MCF 10A (cell line): ENCODE measurements at regions not wholly inside any gene's neighbourhood (a gene's known extent, or its start where the extent isn't known, plus 50 kb on each side); places are given as distances from the start of the nearest gene placed in this dataset.

Experiments
- BruUV-seq: library from RNA; stranded (reverse); fragments of 400-500 nt; replicated peaks from 2 replicates; lab custom pipeline; 2021; lab: Mats Ljungman, UMichigan
- CTCF ChIA-PET: fragments of 300-600 bp; sonication (Branson Sonifier 250); formaldehyde crosslinking; extraction: SDS; loops from one replicate; lab custom pipeline; 2021; ENCODE audit warnings: antibody characterized with exemption, inconsistent platforms; lab: Yijun Ruan, JAX
- POLR2A ChIA-PET: fragments of 300-600, 350-650 bp; sonication (Branson Sonifier 250); formaldehyde crosslinking; extraction: SDS; loops from one replicate; lab custom pipeline; 2020; ENCODE audit warnings: antibody characterized with exemption, inconsistent platforms; lab: Yijun Ruan, JAX
- DNase-seq: peaks from one replicate; pipeline ENCODE4 v3.0.0-alpha.2; 2018; ENCODE audit not compliant: unreplicated experiment
- H3K27ac Mint-ChIP-seq: one replicate; pipeline ENCODE4 v1.8.0; 2022; ENCODE audit warnings: mild to moderate bottlenecking, low read depth, mixed read lengths; ENCODE audit not compliant: unreplicated experiment
- H3K27me3 Mint-ChIP-seq: one replicate; pipeline ENCODE4 v1.8.0; 2022; ENCODE audit warnings: mixed read lengths; ENCODE audit not compliant: insufficient read depth, unreplicated experiment
- H3K36me3 Mint-ChIP-seq: one replicate; pipeline ENCODE4 v1.8.0; 2022; ENCODE audit warnings: mild to moderate bottlenecking, moderate library complexity, mixed read lengths; ENCODE audit not compliant: insufficient read depth, unreplicated experiment
- H3K4me1 Mint-ChIP-seq: one replicate; pipeline ENCODE4 v1.8.0; 2022; ENCODE audit warnings: mixed read lengths; ENCODE audit not compliant: insufficient read depth, unreplicated experiment
- H3K4me3 Mint-ChIP-seq: one replicate; pipeline ENCODE4 v1.8.0; 2022; ENCODE audit warnings: mild to moderate bottlenecking, moderate library complexity, mixed read lengths; ENCODE audit not compliant: unreplicated experiment
- H3K9me3 Mint-ChIP-seq: one replicate; pipeline ENCODE4 v1.8.0; 2022; ENCODE audit warnings: mixed read lengths; ENCODE audit not compliant: unreplicated experiment
- intact Hi-C: fragments of 100-400 bp; cut with micrococcal nuclease; formaldehyde crosslinking; loops from 2 replicates; pipeline ENCODE4 v1.14.1; 2022
- TF ChIP-seq, protein P1 (sequence below): fragments of 200-600 bp; IDR thresholded peaks from one replicate; pipeline ENCODE4 v1.8.0; 2022; ENCODE audit warnings: antibody characterized with exemption, mild to moderate bottlenecking; ENCODE audit not compliant: unreplicated experiment

GRCh38 chr6:40263970-40264369 is 323.2 kb downstream of the LRFN2 start:
- intact Hi-C loops: no loop called here
- CTCF ChIA-PET: no interaction called here
- Mint-ChIP-seq H3K9me3 (peaks cover 34% of the 10 kb centered on the region), H3K4me1 (no peaks in the 10 kb centered on the region), H3K27me3 (no peaks in the 10 kb centered on the region), H3K36me3 (no peaks in the 10 kb centered on the region), H3K4me3 (no peak overlapping the region), H3K27ac (no peak overlapping the region)
- POLR2A ChIA-PET: no interaction called here
- no TSS peak for BruUV-seq
- DNase-seq: no peak
- TF ChIP-seq, protein P1, sequence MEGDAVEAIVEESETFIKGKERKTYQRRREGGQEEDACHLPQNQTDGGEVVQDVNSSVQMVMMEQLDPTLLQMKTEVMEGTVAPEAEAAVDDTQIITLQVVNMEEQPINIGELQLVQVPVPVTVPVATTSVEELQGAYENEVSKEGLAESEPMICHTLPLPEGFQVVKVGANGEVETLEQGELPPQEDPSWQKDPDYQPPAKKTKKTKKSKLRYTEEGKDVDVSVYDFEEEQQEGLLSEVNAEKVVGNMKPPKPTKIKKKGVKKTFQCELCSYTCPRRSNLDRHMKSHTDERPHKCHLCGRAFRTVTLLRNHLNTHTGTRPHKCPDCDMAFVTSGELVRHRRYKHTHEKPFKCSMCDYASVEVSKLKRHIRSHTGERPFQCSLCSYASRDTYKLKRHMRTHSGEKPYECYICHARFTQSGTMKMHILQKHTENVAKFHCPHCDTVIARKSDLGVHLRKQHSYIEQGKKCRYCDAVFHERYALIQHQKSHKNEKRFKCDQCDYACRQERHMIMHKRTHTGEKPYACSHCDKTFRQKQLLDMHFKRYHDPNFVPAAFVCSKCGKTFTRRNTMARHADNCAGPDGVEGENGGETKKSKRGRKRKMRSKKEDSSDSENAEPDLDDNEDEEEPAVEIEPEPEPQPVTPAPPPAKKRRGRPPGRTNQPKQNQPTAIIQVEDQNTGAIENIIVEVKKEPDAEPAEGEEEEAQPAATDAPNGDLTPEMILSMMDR: no peak

DNA sequence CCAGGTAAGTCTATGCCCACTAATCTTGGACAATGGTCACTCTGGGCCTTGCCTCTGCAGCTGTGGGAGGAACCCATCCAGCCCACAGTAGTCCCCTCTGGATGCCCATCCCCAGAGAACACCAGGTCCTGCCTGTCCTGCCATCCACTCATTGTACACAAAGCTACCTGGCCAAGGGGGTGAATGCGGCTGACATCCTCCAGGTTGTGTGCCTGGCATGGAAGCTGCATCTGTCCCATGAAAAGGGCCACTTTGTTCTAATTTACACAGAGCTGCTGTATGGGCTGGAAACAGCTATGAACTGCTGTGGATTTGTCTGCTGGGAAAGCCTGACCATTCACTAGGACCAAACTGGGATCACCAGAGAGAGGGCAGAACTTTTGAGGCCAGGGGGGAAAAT is 324.8 kb downstream of the LRFN2 start:
- Mint-ChIP-seq H3K27ac (no peak overlapping the region), H3K4me3 (no peak overlapping the region), H3K4me1 (no peaks in the 10 kb centered on the region), H3K36me3 (no peaks in the 10 kb centered on the region), H3K9me3 (peaks cover 24% of the 10 kb centered on the region), H3K27me3 (no peaks in the 10 kb centered on the region)
- no peak for DNase-seq
- ChIA-PET POLR2A (no interaction called here), CTCF (no interaction called here)
- no TSS peak for BruUV-seq
- intact Hi-C loops: no loop called here
- TF ChIP-seq, protein P1: no peak

DNA sequence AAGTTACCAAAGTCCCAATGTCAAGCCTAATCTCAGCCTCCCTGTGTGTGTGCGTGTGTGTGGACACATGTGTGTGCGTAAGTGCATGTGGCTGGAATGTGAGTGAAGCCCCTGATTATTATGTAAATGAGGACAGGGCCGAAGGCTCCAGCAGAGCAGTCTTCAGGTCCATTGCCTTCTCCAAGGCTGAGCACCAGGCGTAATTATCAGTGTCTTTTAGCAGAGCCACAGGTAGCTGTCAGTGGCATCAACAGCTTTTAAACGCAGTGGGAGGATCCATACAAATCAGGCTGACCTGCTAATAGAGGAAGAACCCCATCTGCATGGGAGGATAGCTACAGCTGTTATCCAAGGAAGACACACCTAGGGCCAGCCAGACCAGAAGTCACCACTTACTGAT is 324.3 kb upstream of the MOCS1 start:
- Mint-ChIP-seq H3K9me3 (peaks cover 42% of the 10 kb centered on the region), H3K27me3 (no peaks in the 10 kb centered on the region), H3K4me3 (no peak overlapping the region), H3K36me3 (no peaks in the 10 kb centered on the region), H3K27ac (no peak overlapping the region), H3K4me1 (no peaks in the 10 kb centered on the region)
- DNase-seq: no peak
- ChIA-PET POLR2A (no interaction called here), CTCF (interaction anchor here (0.5 kb wide), 1 partner anchor 390 kb away, joined by 3 read pairs; no protein-coding TSS in a partner anchor)
- intact Hi-C loops: no loop called here
- TF ChIP-seq, protein P1: no peak
- BruUV-seq: no TSS peak

DNA sequence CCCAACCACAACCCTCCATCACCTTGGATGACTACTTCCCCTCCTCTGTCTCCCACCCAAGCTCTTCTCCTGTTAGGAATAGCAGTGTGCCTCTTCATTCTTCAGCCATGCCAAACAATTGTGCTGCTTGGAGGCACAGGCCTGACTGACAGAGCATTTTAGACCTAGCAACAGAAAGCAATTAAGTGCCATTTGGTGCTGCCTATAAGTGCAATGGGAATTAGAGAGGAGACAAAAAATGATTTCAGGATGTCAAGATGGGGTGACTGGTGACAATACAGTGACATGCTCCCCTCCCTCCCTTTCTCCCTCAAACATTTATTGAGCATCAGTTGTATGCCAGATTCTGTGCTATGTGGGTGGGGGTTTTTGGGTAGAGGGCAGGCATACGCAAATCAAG is 322.6 kb upstream of the MOCS1 start:
- intact Hi-C loops: no loop called here
- H3K27ac Mint-ChIP-seq: no peak overlapping the region
- H3K4me3 Mint-ChIP-seq: no peak overlapping the region
- no peaks in the 10 kb centered on the region for H3K27me3 Mint-ChIP-seq
- ChIA-PET CTCF (interaction anchor here (0.5 to 0.6 kb wide), 2 partner anchors 481 to 500 kb away, joined by 4 to 5 read pairs; no protein-coding TSS in a partner anchor), POLR2A (no interaction called here)
- H3K4me1 Mint-ChIP-seq: no peaks in the 10 kb centered on the region
- TF ChIP-seq, protein P1: no peak
- no peak for DNase-seq
- peaks cover 34% of the 10 kb centered on the region for H3K9me3 Mint-ChIP-seq
- BruUV-seq: no TSS peak
- no peaks in the 10 kb centered on the region for H3K36me3 Mint-ChIP-seq
